GM19351 (cell line): ENCODE measurements at regions not wholly inside any gene's neighbourhood (a gene's known extent, or its start where the extent isn't known, plus 50 kb on each side); places are given as distances from the start of the nearest gene placed in this dataset.
"Not testable (repeated sequence)": the region's sequence is repeated elsewhere in the genome, so short reads cannot be mapped to it uniquely, and the experiment has no call there.

ENCODE experiments used
- ATAC-seq: cut with Tn5 transposase; IDR thresholded peaks from one replicate; pipeline ENCODE4 v1.9.1; 2021; ENCODE audit warnings: mild to moderate bottlenecking, moderate library complexity; ENCODE audit not compliant: unreplicated experiment

DNA sequence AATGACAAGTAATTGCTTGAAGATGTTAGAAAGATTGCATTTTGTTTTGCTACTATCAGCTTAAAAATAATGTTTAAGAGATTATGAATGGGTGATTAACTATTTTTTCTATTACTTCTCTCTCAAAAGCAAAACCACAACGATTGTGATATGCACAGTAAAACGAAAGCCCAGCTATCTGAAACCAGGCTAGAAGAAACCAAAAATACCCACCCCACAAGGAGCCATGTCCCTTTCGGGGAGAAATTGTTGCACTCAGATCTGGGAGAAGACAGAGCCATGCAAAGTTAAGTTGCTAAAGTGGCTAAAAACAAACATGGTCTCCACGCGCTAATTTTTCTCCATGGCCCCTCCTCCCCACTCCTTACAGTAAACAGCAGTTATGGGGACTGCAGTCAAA, 173.6 kb downstream of the RPS24 start:
- ATAC-seq = no peak

DNA sequence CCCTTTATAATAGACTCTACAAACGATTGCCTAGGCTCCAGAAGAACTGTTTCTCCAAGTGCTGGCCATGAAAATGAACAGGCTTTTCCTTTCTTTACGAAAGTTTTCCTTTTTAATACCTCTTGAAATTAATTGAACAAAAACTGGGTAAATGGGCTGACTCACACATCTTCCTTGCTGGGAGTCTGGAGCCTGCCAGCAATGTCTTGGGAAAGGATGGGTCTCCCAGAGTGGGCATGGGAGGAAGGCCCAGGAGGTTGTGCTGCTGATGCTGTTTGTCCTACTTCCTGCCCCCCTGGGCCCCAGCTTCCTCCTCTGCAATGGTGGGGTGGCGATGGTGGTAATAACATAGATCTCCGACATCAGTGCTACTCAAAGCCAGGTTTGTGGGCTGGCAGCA, 174.1 kb downstream of the RPS24 start:
- ATAC-seq = no peak

DNA sequence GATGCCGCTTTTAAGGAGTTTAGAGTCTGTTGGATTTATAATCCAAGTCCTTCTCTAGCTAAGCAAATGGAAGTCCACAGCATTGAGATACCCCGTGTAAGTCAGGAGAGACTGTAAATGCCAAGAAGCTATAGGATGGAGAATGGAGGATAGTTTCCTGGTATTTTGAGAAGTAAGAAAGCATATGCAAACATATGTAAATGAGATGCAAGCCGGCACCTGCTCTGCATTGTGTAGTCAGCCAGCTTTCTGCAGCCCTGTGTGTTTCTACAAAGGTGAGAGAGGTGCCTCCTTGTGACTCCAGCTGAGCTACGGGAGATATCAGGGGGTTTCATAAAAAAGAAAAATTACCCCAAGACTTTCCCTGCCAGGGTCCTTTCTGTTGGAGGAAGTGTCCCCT, 176.3 kb downstream of the RPS24 start:
- no peak for ATAC-seq

DNA sequence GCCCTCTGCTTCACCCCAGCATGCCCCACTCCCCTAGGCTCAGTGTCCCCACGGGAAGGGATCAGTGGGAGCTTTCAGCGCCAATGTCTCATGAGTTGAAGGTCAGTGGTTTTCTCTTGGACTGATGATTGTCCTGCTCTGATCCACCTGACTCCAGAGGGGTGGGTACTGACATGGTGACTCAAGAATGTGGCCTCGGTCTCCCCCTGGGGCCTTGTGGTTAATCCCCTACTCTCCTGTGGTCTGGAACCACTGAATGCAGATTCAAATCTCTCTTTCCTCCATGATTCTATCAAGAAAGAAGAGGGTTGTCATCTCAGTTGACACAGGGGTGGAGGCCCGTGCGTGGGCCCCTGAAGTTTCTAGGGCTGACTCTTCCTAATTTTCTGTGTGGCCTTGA, 176.9 kb downstream of the RPS24 start:
- ATAC-seq = no peak

DNA sequence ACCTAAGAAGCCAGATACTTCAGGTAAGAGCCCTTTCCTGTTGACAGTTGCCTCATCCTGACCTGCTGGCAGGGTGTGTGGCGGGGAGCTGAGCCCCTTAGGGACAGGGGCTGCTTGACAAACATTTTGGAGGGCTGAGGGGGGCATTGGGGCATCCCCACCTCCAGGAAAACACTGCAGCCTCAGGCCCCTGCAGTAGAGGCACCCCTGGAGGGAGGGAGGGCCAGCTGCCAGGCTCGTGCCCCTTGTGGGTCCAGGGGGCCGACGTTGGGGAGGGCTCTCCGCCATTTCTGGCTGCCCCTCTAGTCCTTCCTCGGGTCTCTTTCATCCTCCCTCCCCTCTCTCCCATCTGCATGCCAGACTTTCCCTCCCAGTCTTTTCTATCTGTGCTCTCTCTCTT, 177.3 kb downstream of the RPS24 start:
- no peak for ATAC-seq

DNA sequence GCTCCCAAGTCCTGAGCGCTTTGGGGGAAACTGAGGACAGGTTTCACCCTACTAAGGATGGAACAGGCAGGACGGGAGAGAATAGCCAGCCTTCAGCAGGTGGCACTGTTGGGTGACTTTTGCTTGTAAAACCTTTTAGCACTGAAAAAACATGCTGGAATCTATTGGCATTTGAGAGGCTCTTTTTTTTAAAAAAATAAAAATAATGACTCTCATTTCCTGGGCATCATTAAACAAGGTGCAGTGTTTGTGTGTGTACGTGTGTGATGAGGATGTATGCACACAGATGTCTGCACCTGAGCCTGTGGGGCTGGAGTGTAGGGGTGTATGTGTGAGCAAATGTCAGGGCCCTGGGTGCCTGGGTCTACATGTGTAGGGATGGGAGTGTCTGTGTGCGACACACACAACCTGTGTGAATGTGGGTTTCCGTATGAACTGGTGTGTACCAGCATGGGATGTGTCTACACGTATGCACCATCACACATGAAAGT, 177.9 kb downstream of the RPS24 start:
- no peak for ATAC-seq

DNA sequence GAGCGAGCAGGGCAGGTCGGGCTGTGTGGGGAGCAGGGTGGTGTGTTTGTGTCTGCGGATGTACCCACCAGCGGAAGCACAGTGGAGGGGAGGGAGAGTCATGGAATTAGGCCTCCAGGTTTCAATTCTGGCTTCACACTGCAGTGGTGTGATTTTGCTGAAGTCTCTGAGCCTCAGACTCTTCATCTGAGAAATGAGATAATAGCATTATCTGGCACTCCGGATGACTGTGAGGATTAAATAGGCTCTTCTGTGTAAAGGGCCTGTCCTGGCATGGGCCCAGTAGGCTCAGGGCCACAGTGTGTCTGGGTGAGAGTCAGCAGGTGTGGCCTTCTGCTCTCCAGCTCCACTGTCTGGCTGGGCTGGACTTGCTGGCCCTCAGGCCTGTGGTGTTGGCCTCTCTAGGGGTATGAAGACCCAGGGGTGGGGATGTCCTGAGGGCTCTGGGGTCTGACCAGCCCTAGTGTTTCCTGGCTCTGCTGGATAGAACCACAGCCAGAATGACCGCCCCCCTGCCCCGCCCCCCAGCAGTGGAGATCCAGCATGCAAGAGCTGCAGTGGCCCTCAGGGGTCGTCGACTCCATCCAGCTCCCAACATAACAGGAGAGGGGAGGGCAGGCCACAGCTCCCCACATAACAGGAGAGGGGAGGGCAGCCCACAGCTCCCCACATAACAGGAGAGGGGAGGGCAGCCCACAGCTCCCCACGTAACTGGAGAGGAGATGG, 178.6 kb downstream of the RPS24 start:
- no peak for ATAC-seq

DNA sequence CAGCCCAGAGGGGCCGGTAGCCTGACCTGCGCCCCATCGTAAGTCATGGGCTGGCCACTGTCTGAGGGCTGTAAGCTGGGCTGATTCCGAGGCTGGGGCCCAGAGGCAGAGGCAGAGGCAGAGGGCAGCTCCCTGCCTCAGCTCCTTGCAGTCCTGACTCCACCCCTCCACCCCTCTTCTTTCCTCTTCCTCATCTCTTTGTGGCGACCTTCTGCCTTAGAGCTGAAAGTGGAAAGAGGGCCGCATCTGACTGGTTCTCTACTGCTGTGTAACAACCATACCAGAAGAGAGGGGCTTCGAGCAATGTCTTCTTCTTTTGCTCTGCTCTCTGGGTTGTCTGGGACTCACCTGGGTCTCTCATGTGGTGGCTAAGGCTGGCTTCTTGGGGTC, 179.1 kb downstream of the RPS24 start:
- ATAC-seq = no peak

DNA sequence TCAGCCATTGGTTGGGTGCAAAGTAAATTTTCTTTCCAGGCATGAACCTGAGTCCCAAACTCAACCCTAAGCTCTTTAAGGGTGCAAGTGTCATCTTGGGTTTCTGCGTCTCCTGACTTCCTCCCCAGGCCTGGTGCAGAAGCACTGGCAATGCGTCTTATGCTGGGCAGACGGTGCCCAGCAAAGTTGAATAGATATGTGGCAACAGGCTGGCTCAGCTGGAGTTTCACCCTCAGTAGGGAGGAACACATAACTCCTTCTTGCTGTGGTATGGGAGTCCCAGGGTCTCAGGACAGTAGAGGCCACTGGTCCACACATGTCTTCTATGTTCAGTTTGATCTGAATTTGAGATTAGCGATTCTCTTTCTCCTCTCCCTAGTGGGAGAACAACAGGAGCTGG, 181.3 kb downstream of the RPS24 start:
- no peak for ATAC-seq

DNA sequence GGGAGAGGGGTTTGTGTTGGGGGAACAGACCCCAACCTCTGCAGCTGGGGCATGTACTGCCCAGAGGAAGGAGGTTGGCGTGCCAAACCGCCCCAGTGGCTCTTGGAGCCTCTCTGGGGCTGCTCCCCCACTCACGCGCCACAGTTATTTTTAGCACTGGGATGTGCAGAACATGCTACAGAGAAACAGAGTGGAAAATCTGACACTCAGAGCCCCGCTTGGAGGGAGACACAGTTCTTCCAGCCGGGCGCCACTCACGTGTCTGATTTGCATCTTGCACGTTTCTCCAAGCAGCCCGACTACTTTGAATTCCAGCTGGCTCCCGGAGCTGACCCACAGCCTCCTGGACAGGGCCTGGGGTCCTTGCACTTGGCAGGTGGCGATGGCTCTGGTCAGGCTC, 182.0 kb downstream of the RPS24 start:
- no peak for ATAC-seq

DNA sequence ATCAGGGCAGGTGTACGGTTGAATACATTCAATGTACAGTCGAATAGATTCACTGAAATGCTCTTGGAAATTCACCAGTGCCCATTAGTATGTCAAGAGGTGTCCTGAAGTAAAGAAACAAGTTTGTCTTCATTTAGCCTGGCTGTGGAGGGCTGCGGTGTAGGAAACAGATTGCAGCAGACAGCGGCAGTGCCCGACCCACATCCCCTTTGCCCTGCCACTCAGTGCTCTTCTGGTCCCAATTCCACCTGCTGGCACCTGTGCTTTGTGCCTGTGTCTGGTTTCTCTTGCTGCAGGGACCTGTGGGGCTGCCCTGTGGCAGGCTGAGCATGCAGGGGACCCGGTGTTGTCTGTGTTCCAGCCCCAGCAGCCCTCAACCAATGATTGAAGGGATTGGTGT, 183.7 kb downstream of the RPS24 start:
- ATAC-seq = no peak

DNA sequence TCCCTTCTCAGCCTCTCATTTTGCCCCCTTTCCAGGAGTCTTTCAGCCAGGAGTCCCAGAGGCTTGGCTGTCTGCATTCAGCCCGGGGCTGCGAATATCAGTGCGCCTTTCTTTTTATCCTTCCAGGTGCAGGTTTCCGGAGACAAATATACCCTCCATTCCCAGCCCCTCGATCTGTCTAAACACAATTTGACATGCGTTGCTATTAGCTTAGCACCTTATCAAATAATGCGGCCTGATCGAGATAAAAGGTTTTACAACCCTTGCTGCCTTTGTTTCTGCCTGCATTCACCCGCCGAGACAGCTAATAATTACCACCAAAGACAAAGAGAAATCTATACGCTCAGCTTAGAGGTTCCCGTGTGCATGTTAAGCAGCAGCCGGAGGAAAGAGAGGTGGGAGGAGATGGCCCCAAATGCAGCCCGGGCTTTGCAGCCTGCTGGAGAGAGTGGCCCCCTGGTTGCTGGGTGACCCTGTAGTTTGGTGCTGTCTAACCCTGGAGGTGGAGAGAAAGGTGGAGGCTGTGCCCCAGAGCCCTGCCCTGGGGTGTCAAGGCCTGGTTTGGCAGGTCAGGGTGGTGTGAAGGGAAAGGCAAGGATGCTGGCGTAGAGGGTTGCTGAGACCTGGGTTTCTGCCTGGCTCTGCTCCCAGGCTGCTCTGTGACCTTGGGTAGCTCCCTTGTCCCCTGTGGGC, 185.3 kb downstream of the RPS24 start:
- ATAC-seq = no peak

DNA sequence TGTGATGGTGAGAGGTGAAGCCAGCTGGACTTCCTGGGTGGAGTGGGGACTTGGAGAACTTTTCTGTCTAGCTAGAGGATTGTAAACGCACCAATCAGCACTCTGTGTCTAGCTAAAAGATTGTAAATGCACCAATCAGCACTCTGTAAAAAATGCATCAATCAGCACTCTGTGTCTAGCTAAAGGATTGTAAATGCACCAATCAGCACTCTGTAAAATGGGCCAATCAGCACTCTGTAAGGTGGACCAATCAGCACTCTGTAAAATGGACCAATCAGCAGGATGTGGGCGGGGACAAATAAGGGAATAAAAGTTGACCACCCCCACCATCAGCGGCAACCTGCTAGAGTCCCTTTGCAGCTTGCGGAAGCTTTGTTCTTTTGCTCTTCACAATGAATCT, 185.9 kb downstream of the RPS24 start:
- ATAC-seq = not testable (repeated sequence)

DNA sequence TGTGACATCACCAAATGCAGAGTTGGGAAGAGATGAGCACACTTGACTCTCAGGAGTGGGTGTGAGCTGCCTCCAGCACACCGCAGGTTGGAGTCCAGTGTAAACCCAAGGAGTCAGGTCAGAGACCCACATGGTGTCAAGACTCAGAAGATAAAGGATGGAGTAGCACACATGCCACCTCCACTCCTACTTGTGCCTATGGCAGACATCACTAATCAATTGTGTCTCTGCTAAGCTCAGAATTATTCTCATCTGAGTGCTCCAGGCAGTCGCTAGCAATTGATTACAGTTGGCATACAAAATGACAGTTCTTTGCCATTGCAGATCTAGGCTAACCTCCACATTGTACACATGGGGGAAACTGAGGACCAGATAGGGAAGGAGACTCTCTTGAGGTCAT, 187.1 kb downstream of the RPS24 start:
- ATAC-seq = no peak

DNA sequence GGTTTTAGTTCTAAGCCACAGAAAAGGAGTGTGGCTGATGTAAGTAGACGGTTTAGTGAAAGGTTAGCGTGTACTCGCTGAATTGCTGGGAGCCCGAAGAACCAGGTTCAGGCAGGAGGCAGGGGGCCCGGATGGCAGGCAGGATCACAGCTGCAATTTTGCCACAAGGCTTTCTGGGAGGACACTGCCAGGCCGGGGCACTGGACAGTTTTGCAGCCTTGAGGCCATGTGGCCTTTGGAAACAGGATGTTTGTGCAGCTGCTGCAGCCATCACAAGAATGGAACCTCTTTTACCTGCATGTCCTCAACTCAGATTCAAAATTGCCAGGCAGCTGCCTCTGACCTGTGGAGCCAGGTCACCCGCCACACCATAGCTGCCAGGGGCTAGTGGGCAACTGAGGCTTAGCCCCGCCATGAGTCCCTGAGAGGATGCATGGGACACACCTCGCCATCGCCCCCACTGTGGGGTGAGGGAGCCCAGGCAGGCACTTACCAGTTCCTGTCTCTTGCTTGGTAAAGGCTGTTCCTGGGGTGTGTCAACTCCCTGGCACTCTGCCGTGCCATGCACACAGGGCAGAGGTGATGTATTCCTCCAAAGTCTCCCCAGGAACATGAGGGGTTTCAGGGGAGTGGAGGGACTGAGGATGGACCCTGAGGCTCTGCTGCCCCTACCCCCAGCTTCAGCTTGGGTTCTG, 188.6 kb downstream of the RPS24 start:
- ATAC-seq = no peak

DNA sequence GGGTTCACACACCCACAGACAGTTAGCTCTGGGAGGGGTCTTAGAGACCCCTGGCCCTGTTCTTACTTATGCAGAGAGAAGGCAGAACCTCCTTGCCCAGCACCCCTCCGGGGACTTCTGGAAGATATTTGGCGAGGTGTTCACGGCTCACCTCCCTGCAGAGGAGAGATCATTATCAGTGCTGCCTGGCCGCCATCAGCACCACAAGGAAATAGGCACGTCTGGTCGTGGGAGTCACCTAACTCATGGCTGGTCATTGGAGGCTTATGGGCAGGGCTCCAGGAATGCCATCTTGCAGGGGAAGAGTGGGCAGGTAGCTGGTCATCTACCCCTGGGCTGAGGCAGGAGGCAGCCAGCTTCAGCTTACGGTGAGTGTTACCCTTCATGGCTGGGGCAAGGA, 189.4 kb downstream of the RPS24 start:
- no peak for ATAC-seq

DNA sequence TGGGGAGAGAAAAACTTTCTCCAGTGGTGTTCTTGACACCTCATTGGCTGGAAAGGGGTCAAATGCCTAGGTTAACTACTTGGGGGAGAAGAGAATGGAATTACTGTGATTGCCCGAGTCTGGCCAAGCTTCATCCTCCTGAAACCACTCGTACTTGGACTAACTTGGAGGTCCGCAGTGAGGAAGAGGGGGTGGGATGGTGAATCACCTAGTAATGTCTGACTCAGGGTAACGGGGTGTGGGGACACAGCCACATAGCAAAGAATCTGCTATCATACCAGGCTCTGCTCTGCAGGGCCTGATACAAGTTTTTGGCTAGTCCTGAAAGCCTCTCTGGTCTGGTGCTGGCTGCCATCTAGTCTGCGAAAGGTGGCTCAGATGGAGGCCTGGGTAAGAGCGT, 190.9 kb downstream of the RPS24 start:
- no peak for ATAC-seq

DNA sequence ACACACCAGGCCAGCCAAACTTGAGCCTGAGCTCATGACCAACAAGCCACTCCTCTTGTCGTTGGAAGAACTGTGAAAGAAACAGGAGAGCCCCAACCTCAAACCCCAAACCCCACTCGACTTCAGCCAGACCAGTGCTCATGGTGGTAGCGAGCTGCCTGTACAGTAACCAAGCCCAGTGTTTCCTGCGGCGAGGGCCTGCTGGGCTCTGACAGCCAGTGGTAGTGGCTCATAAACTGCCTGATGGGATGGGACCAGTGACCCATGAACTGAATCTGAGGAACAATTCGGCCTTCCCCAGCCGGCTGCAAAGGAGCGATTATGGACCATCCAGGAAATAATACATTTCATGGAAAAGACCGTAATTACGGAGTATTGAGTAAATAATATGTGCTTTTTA, 191.9 kb downstream of the RPS24 start:
- ATAC-seq = no peak

DNA sequence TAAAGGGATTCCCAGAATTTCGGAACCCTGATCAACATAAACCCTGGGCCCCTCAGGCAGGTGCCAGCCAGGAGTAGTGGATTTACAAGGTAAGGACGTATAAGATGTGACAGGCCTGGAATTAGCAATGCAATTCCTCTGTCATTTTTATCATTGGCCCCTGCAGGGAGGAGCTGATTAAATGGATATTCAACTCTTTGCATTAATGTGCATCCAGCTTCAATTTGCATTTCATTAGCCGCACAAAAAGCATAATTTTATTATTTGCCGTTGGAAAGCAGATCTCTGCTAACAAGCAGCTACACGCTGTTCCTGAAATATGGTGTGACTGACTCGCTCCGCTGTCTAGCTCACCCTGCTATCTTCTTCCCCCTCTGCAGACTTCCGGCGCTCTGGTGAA, 195.8 kb downstream of the RPS24 start:
- no peak for ATAC-seq

DNA sequence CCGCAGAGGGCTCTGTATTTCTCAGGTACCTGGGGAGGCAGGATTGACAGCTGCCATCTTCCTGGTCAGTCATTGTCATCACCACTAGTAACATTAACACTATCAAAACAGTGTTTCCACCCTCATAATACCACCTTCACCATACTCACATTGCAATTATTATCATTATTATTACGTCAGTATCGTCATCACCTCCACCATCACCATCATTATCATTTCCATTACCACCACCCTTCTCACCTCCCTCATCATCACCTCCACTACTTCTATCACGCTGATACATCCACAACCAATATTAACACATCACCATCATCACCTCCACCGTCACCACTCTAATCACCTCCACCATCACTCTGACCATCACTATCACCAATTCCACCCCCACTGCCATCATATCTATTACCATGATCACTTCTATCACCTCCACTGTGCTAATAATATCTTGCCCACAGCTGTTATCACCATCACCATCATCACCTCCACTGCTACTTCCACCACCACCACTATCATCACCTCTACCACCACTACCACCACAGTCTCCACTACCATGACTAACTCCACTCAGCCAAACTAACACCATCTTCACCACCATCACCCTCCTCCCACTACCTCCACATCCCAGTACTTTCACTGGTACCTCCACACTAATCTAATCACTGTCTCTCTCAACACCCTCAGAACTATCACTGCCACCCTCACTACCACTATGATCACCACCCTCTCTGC, 196.4 kb downstream of the RPS24 start:
- ATAC-seq = no peak

DNA sequence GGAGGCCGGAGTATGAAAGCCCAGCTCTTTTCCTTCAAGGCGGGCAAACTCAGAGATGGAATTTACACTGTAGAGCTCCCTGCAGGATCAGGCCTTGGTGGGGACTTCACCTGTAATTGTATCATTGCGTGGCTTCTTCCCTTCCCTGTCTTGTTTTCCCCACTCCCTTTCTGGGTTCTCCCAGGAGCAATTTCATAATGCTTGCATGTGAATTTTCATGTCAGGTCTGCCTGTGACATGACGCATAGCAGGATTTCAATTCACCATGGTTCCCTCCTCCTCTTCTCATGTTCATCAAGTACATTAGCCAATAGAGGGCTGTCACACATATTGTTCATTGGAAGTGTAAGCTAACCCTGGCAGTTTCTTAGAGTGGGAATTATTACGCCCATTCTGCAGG, 197.7 kb downstream of the RPS24 start:
- ATAC-seq = no peak
